ENCODE measurements at regions not wholly inside any gene's neighbourhood (a gene's known extent, or its start where the extent isn't known, plus 50 kb on each side); places are given as distances from the start of the nearest gene placed in this dataset.

DNA sequence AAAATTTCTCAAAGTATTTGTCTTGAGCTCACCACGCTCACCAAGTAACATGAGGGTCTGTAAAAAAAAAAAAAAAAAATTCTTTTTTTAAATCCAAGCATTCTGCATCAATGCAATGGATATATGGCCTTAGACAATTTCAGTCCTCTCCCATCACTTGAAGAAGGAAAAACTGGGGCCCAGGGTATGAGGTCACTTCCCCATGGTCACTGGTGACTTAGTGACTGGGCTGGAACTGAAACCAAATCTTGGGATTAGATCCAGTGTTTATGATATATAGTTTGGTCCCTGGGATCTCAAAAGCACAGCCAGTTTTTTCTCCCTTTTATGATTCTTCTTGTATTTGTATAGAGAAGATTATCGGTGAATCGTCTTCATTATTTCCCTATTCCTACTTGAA lies 477.9 kb upstream of the TNP1 start:
- DNase-seq (ENCODE audit: low spot score) = no peak

DNA sequence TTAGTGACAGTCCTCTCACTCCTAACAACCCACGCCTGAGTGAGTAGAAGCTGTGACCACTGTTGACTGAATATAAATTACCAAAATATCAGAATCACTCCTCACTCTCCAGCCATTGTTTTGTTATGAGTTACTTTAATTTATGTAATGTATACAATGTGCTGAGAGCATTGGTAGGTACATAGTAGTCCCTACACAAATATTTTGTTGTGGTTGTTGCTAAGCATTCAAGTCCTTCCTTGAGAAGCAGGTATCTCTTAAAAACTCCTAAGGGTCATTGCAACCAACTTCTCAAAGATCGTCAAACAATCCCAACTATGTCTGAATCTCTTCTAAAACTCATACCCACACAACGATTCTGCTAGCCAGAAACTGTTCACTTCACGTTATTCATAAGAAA lies 476.8 kb upstream of the TNP1 start:
- no peak for DNase-seq (ENCODE audit: low spot score)

DNA sequence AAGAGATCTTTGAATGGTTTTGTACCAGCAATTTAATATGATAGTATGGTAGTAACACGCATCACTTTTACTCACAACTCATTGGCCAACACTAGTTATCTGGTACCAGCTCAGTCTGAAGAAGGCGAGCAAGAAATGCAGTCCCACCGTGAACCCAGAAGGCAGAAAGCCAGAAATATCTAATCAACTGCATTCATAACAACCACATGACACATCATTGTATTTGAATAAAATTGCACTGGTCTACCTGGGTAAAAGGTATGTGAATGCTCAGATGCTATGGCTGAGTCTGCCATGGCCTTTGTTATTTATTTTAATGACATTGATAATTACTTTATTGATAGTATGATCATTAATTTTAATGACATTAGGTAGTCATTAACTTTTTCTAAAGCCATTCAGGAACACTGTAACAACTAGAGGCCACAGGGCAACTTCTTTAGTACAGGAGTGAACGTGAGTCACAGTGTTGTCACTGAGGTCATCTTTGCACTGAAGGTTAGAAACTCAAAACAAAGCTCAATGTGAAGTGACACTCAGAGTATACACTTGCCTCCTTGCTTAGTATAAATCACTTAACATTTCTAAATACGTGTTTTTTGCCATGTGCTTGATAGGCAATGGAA lies 475.6 kb upstream of the TNP1 start:
- DNase-seq (ENCODE audit: low spot score) = no peak

DNA sequence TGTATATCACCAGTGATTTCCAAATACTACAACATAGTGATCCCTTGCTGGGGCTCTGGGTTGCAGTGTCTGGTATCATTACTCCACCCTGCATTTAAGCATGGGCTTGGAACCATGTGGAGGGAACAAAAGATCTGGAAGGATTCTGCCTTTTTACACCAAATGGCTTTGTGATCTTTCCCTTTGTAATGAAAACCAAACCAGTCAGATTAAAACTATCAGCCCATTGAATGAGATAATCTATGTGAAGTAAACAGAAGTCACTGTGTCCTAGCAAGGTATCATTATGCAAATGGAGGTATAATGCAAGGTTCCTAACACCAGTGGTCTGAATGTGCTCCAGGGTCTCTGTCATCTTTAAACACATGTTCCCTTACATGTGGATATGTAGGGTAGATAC lies 474.7 kb upstream of the TNP1 start:
- DNase-seq (ENCODE audit: low spot score) = no peak

DNA sequence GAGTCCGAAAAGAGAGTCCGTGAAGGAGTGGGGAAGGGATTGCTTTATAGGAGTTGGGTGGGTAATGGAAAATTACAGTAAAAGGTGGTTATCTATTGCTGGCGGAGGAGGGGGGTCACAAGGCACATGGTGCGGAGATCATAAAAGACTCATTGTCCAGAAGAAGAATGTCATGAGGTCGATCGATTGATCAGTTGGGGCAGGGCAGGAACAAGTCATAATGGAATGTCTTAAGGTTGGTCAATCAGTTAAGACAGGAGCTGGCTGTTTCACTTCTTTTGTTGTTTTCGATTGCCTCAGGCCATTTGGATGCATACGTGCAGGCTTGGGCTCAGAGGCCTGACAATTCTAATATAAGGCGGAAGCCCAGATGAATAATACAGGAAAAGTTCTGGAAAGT lies 473.0 kb upstream of the TNP1 start:
- DNase-seq (ENCODE audit: low spot score) = no peak

DNA sequence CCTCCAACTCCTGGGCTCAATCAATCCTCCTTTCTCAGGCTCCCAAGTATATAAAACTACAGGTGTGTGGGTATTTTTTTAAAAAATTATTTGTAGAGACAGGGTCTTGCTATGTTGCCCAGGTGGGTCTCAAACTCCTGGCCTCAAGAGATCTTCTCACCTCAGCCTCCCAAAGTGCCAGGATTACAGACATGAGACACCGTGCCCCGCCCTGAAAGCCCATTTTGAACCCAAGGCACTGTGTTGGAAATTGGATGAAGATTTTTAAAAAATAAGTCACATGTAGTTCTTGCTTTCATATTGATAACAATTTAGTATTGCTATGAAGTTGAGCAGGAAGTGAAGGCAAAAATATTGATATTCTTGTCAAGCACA lies 472.5 kb upstream of the TNP1 start:
- no peak for DNase-seq (ENCODE audit: low spot score)

DNA sequence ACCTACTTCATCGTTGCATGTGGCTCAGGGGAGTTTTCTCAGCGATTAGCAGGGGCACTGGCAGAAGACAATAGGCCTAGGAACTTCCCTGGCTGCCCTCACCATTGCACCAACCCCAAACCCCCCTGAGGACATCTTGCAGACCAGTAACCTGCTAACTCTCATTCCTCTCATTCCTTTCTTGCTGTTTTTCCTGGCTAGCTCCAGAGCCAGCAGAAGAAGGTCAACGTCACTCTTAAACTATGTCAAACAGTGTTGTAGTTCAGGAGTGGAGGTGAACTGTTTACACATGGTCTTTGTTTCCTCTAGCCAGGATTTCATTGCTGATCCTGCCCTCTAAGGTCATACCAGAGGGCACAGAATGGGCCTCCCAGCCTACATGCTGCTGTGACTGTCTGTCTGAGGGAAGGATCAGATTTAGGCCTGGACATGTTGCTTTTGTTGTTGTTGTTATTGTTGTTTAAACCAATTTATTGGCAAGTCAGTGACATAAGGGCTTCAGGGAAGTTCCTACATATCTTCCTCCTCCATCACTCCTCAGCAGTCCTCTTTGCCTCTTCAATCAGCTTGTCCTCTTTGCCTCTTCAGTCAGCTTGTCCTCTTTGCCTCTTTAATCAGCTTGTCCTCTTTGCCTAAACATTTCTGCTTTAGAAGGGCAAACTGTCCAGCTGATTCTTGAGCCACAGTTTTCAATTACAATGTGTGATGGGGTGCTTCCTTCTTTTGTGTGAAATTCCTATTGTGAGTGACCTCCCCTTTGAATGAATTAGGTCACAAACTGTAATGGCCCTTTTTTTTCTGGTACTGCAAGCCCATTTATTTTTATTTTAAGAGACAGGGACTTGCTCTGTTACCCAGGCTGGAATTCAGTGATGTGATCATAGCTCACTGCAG lies 471.9 kb upstream of the TNP1 start:
- DNase-seq (ENCODE audit: low spot score) = no peak

DNA sequence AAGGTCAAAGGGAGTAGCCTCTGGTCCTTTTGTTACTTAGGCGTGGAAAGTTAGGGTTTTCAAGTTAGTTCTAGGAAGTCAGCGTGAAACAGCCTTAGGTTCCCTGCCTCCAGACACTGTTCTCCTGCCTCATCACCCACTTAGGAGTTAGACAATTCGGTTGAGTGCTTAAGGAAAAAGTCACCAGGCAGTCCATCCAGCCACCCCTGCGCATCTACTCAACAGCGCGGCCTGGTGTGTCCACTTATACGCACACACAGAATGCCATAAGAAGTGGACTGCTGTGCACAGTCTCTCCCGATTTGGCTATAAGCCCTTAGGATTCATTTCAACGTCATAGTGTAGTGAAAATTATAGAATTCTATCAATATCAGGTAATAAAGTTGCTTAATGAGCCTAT lies 470.8 kb upstream of the TNP1 start:
- DNase-seq (ENCODE audit: low spot score) = no peak

DNA sequence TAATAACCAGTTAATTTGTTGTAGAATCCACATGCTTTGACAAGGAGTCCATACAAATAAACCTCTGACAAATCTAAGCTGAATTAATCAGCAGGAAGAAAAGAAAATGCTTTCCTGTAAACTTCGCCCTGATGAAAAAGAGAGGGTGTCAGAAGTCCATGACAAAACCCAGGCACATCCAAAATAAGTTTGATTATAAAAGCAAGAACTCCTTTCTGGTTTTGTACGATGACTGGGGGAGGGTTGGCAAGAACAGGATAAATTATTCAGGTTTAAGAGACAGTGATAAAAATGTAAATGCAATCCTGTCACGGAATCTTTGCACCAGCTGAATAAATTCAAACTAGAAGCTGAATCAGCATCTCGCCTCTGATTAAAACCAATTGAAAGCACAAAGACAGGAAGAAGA lies 469.2 kb upstream of the TNP1 start:
- no peak for DNase-seq (ENCODE audit: low spot score)

DNA sequence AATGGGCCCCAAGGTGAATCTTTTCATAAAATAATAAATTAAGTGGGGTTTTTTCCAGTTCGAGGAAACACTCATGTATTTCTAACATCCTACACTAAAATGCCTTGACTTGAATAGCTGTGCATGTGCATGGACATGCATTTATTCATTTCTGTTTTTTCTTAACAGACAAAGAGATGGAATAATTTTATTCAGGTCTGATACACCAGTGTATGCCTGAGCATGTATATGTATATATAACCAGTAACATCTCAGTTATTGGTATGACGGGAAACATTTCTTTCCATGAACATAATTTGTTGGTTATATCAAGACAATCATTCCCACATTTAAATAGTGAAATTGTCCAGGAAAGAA lies 468.7 kb upstream of the TNP1 start:
- DNase-seq (ENCODE audit: low spot score) = no peak

DNA sequence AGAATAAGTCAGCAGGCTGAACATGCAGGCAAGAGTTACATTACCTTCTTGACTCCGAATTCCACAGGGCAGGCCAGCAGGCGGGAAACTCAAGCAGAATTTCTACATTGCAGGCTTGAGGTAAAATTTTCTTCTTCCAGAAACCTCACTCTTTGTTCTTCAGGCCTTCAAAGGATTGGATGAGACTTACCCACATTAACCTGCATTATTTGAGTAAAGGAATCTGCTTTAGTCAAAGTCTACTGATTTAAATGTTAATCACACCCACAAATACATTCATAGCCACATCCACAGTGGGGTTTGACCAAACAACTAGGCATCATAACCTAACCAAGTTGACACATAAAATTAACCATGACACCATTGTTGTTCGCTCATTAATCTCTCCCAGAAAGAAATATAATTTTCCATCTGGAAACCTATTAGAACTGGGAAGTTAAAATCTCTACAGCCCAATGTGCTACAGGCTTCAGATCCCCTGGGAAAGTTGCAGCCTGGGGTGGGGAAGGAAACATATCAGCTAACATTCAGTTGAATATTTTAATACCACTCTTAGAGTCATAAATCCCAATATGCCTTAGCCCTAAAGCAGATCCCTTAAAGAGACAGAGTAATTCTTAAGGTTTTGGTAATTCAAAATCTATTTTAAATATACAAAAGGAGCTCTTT lies 468.2 kb upstream of the TNP1 start:
- DNase-seq (ENCODE audit: low spot score) = no peak

DNA sequence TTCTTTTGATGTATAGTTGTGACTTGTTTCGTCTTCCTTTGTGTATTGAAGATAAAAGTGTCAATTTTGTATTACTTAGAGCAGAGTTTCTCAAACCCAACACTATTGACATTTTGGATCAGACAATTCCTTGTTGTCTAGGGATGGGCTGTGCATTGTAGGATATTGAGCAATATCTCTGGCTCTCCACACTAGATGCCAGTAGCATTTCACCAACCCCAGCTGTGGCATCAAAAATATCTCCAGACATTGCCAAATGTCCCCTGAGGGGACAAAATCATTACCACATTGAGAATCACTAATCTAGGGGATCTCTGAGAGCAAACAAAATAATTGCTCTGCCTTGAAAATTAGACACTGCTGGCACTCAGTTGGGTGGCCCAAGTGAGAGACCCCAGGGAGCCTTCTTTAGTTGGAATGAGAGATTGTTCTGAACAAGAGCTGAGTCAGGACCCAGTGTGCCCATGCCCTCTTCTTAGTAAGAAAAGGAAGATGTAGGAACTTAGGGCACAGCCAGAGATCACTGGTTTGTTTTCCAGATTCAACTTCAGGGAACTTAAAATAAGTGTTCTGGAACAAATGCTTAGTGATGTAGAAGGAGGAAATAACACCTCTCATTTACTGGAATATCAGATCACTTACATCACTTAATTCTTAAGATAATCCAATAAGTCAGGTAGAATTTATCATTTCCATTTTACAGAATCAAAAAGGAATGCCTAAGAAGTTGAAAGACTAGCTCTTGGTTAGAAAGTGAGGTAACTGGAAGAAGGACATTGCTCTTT lies 466.6 kb upstream of the TNP1 start:
- DNase-seq (ENCODE audit: low spot score) = no peak

DNA sequence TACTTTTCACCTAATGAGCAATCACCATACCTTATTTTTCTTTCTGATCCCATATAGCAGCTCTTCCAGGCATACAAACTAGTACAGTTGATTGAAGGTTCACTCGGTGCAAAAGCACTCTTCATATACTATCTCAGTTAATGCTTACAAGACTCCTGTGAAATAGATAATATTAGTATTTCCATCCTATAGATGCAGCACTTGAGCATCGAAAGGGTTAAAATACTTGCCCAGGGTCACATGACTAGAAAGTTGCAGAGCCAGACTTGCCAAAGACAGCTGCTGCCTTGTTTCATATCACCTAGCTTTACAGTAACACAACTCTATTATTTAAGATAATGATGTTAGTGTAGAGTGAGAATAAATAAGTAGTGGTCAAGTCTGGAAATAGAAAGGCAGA lies 466.0 kb upstream of the TNP1 start:
- no peak for DNase-seq (ENCODE audit: low spot score)

DNA sequence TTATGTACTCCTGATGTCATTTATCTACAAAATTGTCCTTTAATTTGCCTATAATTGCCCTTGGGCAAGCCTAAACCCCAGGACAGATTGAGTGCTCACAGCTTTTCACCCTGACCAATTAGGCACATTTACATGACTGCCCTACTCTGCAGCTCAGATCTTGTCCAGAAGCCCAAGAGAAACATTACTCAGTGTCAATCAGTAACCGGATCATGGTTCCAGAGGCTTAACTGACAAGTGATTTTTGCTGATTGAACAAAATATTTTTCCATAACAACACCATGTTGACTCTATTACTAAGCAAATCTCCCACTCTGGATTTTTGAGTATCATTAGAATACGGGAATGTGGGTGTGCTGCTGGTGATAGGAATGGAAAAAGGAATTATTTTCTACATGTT lies 465.4 kb upstream of the TNP1 start:
- DNase-seq (ENCODE audit: low spot score) = no peak

DNA sequence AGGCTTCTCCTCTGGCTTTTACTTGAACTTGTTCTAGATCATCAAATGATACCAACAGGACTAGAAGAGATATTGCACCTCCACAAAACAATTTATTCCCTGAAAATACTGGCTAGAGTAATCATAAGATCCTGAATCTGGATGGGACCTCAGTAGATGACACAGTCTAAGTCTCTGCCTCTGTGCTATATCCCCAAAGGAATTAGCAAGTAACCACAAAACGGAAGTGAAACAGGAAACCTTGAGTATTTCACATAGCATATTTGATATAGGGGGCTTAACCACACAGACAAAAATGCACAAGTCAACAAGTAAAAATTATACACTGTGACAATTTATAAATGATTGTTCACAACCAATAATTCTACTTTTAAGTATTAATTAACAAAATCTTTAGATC lies 456.9 kb upstream of the TNP1 start:
- DNase-seq (ENCODE audit: low spot score) = no peak

DNA sequence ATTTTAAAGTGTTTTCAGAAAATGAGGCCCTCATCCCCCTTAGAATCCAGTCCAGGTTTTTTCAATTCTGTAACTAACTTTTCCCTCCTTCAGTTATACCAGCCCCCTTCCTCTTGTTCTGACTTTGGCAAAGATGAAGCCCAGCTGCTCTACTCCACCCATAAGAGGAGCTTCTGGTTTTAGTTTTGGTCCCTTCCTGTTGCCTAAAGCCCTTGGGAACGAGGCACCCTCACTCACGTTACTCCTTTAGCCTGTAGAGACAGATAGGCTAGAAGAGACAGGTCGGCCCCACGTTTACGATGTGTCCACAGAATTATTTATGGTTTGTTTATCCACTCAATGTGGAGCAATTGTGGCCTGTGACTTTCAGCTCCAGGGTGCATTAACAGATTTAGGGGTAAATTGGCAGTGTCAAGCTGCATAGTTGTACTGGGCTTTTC lies 454.2 kb upstream of the TNP1 start:
- DNase-seq (ENCODE audit: low spot score) = no peak

DNA sequence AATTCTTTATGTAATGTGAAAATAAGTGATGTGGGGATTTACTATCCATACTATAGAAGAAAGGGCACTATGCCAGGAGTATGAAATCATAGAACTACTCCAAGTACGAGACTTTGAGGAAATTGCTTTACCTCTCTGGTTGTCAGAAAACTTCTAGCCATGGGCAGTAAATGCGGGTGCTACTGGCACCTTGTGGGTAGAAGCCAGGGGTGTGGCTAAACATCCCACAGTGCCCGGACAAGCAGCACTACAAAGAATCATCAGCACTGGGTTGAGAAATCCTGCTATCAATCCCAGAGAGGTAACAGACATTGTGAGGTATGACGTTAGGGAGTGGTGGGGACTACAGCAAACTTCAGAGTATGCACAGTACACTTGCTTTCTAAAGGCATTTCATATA lies 453.5 kb upstream of the TNP1 start:
- no peak for DNase-seq (ENCODE audit: low spot score)

DNA sequence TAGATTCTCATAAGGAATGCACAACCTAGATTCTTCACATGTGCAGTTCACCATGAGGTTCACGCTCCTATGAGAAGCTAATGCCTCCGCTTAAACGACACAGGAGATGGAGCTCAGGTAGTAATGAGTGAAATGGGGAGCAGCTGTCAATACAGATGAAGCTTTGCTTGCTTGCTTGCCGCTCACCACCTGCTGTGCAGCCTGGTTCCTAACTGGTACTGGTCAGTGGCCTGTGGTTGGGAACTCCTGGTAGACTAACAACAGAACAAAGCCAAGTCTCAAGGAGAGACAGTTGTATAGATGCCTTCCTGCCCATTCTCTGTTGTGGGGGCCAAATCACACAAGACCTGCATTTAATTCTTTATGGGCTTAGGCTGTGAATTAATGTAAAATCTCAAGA lies 449.2 kb upstream of the TNP1 start:
- DNase-seq (ENCODE audit: low spot score) = no peak

DNA sequence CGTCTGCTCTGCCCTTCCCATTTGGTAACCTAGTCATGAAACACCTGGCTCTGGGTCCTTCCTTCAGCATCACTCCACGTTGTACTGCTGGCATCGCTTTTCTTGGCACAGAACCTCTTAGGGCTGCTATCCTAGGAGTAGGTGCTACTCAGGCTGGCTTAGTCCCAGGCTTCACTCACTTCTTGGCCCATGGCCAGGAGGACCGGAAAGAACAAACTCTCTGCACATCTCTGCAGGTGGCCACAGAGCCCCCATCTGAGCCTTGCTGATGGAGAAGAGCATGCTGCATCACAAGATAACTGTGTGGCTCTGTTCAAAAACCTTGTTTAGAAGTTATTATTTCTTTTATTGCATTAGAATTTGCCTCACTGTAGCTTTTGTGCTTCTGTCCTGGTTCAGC lies 447.2 kb upstream of the TNP1 start:
- DNase-seq (ENCODE audit: low spot score) = peak; percentile 2

DNA sequence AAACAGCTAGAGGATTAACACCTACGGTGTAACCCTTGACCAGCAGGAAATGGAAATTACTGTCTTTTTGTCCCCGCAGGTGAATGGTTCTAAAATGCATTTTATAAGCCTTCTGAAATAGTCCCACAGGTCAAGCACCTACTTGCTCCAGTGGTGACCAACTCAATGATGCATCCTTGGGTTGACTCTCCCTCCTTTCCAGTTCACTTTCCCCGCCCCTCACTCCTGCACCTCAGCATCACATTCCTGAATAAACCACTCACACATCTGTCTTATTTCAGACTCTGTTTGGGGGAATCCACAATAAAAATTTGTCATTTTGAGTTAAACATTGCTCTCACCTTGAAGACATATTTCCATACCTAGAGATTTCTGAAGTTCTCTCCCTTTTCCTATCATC lies 446.0 kb upstream of the TNP1 start:
- no peak for DNase-seq (ENCODE audit: low spot score)

DNA sequence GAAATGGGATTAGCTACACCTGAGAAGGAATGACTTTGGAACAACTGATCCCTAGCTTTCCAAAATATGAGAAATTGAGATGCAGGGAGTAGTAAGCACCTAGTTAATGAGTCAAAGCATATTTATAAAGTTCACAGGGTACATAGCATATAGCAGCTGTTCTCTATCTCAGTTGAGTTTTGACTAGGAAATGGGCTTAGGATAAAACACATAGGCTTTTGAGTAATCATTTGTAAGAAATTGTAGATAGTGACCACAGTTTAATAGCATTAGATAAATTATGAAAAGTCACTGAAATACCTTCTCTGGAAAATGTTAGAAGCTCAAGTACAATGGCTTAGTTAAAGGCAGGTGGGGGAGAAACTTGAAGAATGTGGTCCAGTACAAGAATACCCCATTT lies 444.7 kb upstream of the TNP1 start:
- no peak for DNase-seq (ENCODE audit: low spot score)

DNA sequence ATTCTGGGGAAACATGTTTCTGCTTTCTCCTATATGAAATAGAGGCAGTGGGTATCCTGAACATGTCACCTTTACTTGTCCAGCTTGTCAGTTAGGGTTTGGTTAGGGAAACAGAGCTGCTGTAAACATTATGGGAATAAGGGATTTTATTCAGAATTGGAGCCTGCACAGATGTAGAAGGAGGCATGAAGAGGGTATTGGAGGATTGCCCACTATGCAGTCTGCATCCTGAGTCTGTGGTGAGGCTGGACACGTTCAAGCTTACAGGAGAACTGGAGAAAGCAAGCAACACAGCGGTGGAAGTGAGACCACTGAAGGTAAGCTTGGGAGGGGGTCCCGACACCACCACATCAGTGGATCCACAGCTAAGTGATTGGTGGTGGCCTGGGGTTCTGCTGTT lies 443.0 kb upstream of the TNP1 start:
- no peak for DNase-seq (ENCODE audit: low spot score)
